WTC11 (cell line): ENCODE measurements at regions not wholly inside any gene's neighbourhood (a gene's known extent, or its start where the extent isn't known, plus 50 kb on each side); places are given as distances from the start of the nearest gene placed in this dataset.

Source experiments
- ATAC-seq: fragments of 200-7000 bp; cut with Tn5 transposase; 2 replicates; pipeline ENCODE4 v1.10.0; 2021; ENCODE audit warnings: mild to moderate bottlenecking, moderate library complexity
- CTCF ChIA-PET: fragments of 300-600 bp; sonication (Branson Sonifier 250); formaldehyde crosslinking; loops from one replicate; lab custom pipeline; 2021; ENCODE audit warnings: antibody characterized with exemption; lab: Charles Lee
- POLR2A ChIA-PET: fragments of 350-600 bp; sonication (Branson Sonifier 250); formaldehyde crosslinking; loops from one replicate; lab custom pipeline; 2021; ENCODE audit warnings: antibody characterized with exemption; lab: Charles Lee
- DNase-seq: peaks from one replicate; pipeline ENCODE4 v3.0.0; 2021; ENCODE audit warnings: low spot score
- H3K27ac Mint-ChIP-seq: 2 replicates; pipeline ENCODE4 v1.8.0; 2021; ENCODE audit warnings: mixed read lengths
- H3K27me3 Mint-ChIP-seq: 2 replicates; pipeline ENCODE4 v1.8.0; 2021; ENCODE audit warnings: low read depth, mild to moderate bottlenecking, moderate library complexity, mixed read lengths
- H3K36me3 Mint-ChIP-seq: 2 replicates; pipeline ENCODE4 v1.8.0; 2021; ENCODE audit warnings: mixed read lengths
- H3K4me1 Mint-ChIP-seq: 2 replicates; pipeline ENCODE4 v1.8.0; 2022; ENCODE audit warnings: mixed read lengths
- H3K4me3 Mint-ChIP-seq: 2 replicates; pipeline ENCODE4 v1.8.0; 2021; ENCODE audit warnings: mild to moderate bottlenecking, moderate library complexity, mixed read lengths
- H3K9me3 Mint-ChIP-seq: 2 replicates; pipeline ENCODE4 v1.8.0; 2021; ENCODE audit warnings: mixed read lengths
- ARID4B ChIP-seq: sonication (generic); formaldehyde crosslinking; IDR thresholded peaks from 2 replicates; pipeline ENCODE4 v1.8.0; 2023; ENCODE audit warnings: missing genetic modification reagents, mild to moderate bottlenecking, borderline replicate concordance
- ATF1 ChIP-seq: sonication (generic); formaldehyde crosslinking; IDR thresholded peaks from 2 replicates; pipeline ENCODE4 v1.8.1; 2023; ENCODE audit warnings: mild to moderate bottlenecking, moderate library complexity, missing genetic modification reagents
- CREB1 ChIP-seq: sonication (generic); formaldehyde crosslinking; IDR thresholded peaks from 2 replicates; pipeline ENCODE4 v1.8.0; 2023; ENCODE audit warnings: mild to moderate bottlenecking, missing genetic modification reagents
- ELF4 ChIP-seq: sonication (generic); formaldehyde crosslinking; IDR thresholded peaks from 2 replicates; pipeline ENCODE4 v1.8.1; 2022; ENCODE audit warnings: low read depth, mild to moderate bottlenecking, moderate library complexity, missing genetic modification reagents
- ESRRA ChIP-seq: sonication (generic); formaldehyde crosslinking; IDR thresholded peaks from 2 replicates; pipeline ENCODE4 v1.8.1; 2022; ENCODE audit warnings: mild to moderate bottlenecking, missing genetic modification reagents, borderline replicate concordance
- JAZF1 ChIP-seq: fragments of 250-450 bp; sonication (Bioruptor Pico); IDR thresholded peaks from 2 replicates; pipeline ENCODE4 v1.9.0; 2021; ENCODE audit warnings: moderate library complexity, mild to moderate bottlenecking, inconsistent platforms
- NFYB ChIP-seq: sonication (generic); formaldehyde crosslinking; conservative IDR thresholded peaks from 2 replicates; pipeline ENCODE4 v1.8.0; 2022; ENCODE audit warnings: low read depth, missing genetic modification reagents
- NR2C2 ChIP-seq: sonication (generic); formaldehyde crosslinking; IDR thresholded peaks from 2 replicates; pipeline ENCODE4 v1.8.0; 2022; ENCODE audit warnings: mild to moderate bottlenecking, missing genetic modification reagents
- TEAD1 ChIP-seq: sonication (generic); formaldehyde crosslinking; IDR thresholded peaks from 2 replicates; pipeline ENCODE4 v1.8.0; 2022; ENCODE audit warnings: mild to moderate bottlenecking, missing genetic modification reagents
- ZMAT4 ChIP-seq: fragments of 250-450 bp; sonication (Bioruptor Pico); IDR thresholded peaks from 2 replicates; pipeline ENCODE4 v1.9.0; 2021; ENCODE audit warnings: mild to moderate bottlenecking
- ZNF219 ChIP-seq: sonication (generic); formaldehyde crosslinking; IDR thresholded peaks from 2 replicates; pipeline ENCODE4 v1.8.0; 2023; ENCODE audit warnings: missing genetic modification reagents, mild to moderate bottlenecking, borderline replicate concordance
- ZNF425 ChIP-seq: fragments of 250-450 bp; sonication (Bioruptor Pico); conservative IDR thresholded peaks from 2 replicates; pipeline ENCODE4 v1.9.0; 2021; ENCODE audit warnings: mild to moderate bottlenecking
- ZNF671 ChIP-seq: fragments of 250-450 bp; sonication (Bioruptor Pico); IDR thresholded peaks from 2 replicates; pipeline ENCODE4 v1.8.0; 2021; ENCODE audit warnings: mild to moderate bottlenecking
- TF ChIP-seq, protein P1 (sequence below): fragments of 250-450 bp; sonication (Bioruptor Pico); IDR thresholded peaks from 2 replicates; pipeline ENCODE4 v1.8.0; 2021; ENCODE audit warnings: mild to moderate bottlenecking
- TF ChIP-seq, protein P2 (sequence below): sonication (generic); formaldehyde crosslinking; IDR thresholded peaks from 2 replicates; pipeline ENCODE4 v1.8.1; 2022; ENCODE audit warnings: mild to moderate bottlenecking, missing genetic modification reagents, moderate library complexity, borderline replicate concordance
- TF ChIP-seq, protein P3 (sequence below): sonication (generic); formaldehyde crosslinking; IDR thresholded peaks from 2 replicates; pipeline ENCODE4 v1.8.1; 2022; ENCODE audit warnings: low read depth, mild to moderate bottlenecking, moderate library complexity, missing genetic modification reagents, borderline replicate concordance
- TF ChIP-seq, protein P4 (sequence below): sonication (generic); formaldehyde crosslinking; IDR thresholded peaks from 2 replicates; pipeline ENCODE4 v1.8.1; 2023; ENCODE audit warnings: mild to moderate bottlenecking, moderate library complexity, missing genetic modification reagents
- TF ChIP-seq, protein P5 (sequence below): sonication (generic); formaldehyde crosslinking; conservative IDR thresholded peaks from 2 replicates; pipeline ENCODE4 v1.8.1; 2023; ENCODE audit warnings: mild to moderate bottlenecking, low read depth, missing genetic modification reagents, moderate library complexity
- TF ChIP-seq, protein P6 (sequence below): sonication (generic); formaldehyde crosslinking; conservative IDR thresholded peaks from 2 replicates; pipeline ENCODE4 v1.8.1; 2022; ENCODE audit warnings: mild to moderate bottlenecking, missing genetic modification reagents
- TF ChIP-seq, protein P7 (sequence below): sonication (generic); formaldehyde crosslinking; IDR thresholded peaks from 2 replicates; pipeline ENCODE4 v1.8.1; 2022; ENCODE audit warnings: mild to moderate bottlenecking, moderate library complexity, missing genetic modification reagents

- TF ChIP-seq JAZF1 (CRISPR knock-in tag) = no peak
- TF ChIP-seq, protein P1, sequence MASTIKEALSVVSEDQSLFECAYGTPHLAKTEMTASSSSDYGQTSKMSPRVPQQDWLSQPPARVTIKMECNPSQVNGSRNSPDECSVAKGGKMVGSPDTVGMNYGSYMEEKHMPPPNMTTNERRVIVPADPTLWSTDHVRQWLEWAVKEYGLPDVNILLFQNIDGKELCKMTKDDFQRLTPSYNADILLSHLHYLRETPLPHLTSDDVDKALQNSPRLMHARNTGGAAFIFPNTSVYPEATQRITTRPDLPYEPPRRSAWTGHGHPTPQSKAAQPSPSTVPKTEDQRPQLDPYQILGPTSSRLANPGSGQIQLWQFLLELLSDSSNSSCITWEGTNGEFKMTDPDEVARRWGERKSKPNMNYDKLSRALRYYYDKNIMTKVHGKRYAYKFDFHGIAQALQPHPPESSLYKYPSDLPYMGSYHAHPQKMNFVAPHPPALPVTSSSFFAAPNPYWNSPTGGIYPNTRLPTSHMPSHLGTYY (CRISPR knock-in tag) = no peak
- TF ChIP-seq ZNF671 (CRISPR knock-in tag) = no peak
- TF ChIP-seq, protein P2, sequence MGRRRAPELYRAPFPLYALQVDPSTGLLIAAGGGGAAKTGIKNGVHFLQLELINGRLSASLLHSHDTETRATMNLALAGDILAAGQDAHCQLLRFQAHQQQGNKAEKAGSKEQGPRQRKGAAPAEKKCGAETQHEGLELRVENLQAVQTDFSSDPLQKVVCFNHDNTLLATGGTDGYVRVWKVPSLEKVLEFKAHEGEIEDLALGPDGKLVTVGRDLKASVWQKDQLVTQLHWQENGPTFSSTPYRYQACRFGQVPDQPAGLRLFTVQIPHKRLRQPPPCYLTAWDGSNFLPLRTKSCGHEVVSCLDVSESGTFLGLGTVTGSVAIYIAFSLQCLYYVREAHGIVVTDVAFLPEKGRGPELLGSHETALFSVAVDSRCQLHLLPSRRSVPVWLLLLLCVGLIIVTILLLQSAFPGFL (CRISPR knock-in tag) = no peak
- TF ChIP-seq NR2C2 (CRISPR knock-in tag) = no peak
- TF ChIP-seq ESRRA (CRISPR knock-in tag) = no peak
- TF ChIP-seq, protein P3, sequence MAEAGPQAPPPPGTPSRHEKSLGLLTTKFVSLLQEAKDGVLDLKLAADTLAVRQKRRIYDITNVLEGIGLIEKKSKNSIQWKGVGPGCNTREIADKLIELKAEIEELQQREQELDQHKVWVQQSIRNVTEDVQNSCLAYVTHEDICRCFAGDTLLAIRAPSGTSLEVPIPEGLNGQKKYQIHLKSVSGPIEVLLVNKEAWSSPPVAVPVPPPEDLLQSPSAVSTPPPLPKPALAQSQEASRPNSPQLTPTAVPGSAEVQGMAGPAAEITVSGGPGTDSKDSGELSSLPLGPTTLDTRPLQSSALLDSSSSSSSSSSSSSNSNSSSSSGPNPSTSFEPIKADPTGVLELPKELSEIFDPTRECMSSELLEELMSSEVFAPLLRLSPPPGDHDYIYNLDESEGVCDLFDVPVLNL (CRISPR knock-in tag) = no peak
- TF ChIP-seq, protein P4, sequence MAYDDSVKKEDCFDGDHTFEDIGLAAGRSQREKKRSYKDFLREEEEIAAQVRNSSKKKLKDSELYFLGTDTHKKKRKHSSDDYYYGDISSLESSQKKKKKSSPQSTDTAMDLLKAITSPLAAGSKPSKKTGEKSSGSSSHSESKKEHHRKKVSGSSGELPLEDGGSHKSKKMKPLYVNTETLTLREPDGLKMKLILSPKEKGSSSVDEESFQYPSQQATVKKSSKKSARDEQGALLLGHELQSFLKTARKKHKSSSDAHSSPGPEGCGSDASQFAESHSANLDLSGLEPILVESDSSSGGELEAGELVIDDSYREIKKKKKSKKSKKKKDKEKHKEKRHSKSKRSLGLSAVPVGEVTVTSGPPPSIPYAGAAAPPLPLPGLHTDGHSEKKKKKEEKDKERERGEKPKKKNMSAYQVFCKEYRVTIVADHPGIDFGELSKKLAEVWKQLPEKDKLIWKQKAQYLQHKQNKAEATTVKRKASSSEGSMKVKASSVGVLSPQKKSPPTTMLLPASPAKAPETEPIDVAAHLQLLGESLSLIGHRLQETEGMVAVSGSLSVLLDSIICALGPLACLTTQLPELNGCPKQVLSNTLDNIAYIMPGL (CRISPR knock-in tag) = no peak
- TF ChIP-seq NFYB (CRISPR knock-in tag) = no peak
- TF ChIP-seq ARID4B (CRISPR knock-in tag) = no peak
These were observed 66.8 kb upstream of the CBLN4 start (continued) for GRCh38 chr20:56072165-56072564.

DNA sequence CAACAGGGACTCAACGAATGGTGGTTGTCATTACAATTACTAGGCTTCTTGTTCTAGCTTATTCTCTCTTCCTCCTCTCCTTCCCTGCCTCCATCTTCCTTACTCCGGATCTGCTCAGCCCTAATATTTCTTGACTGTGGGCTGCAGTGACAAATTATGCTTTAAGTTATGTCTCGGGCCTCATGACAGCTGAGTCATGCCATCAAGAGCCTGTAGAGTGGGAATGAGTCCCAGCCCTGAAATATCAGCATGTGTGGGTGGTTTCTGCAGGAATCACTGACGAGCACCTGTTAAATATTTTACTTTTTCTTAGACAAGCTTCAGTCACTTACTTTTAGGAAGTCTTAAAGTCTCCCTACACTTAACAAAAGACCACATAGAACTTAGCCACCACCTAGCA is 83.1 kb upstream of the CBLN4 start:
- no peak for DNase-seq
- H3K4me1 Mint-ChIP-seq = no peaks in the 10 kb centered on the region
- H3K27me3 Mint-ChIP-seq = peaks cover 13% of the 10 kb centered on the region
- H3K27ac Mint-ChIP-seq = no peak overlapping the region
- peaks cover 88% of the 10 kb centered on the region for H3K9me3 Mint-ChIP-seq
- ChIA-PET POLR2A (no interaction called here), CTCF (no interaction called here)
- H3K36me3 Mint-ChIP-seq = peaks cover 68% of the 10 kb centered on the region
- H3K4me3 Mint-ChIP-seq = no peak overlapping the region
- ATAC-seq = no peak
- TF ChIP-seq ZNF219 (CRISPR knock-in tag) (no peak), ZMAT4 (no peak), ZNF425 (CRISPR knock-in tag) (no peak), ELF4 (CRISPR knock-in tag) (no peak), ATF1 (CRISPR knock-in tag) (no peak), CREB1 (CRISPR knock-in tag) (no peak), TEAD1 (CRISPR knock-in tag) (no peak)
- TF ChIP-seq, protein P5, sequence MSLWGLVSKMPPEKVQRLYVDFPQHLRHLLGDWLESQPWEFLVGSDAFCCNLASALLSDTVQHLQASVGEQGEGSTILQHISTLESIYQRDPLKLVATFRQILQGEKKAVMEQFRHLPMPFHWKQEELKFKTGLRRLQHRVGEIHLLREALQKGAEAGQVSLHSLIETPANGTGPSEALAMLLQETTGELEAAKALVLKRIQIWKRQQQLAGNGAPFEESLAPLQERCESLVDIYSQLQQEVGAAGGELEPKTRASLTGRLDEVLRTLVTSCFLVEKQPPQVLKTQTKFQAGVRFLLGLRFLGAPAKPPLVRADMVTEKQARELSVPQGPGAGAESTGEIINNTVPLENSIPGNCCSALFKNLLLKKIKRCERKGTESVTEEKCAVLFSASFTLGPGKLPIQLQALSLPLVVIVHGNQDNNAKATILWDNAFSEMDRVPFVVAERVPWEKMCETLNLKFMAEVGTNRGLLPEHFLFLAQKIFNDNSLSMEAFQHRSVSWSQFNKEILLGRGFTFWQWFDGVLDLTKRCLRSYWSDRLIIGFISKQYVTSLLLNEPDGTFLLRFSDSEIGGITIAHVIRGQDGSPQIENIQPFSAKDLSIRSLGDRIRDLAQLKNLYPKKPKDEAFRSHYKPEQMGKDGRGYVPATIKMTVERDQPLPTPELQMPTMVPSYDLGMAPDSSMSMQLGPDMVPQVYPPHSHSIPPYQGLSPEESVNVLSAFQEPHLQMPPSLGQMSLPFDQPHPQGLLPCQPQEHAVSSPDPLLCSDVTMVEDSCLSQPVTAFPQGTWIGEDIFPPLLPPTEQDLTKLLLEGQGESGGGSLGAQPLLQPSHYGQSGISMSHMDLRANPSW (CRISPR knock-in tag) = no peak
- TF ChIP-seq, protein P6, sequence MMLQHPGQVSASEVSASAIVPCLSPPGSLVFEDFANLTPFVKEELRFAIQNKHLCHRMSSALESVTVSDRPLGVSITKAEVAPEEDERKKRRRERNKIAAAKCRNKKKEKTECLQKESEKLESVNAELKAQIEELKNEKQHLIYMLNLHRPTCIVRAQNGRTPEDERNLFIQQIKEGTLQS (CRISPR knock-in tag) = no peak
- TF ChIP-seq, protein P7, sequence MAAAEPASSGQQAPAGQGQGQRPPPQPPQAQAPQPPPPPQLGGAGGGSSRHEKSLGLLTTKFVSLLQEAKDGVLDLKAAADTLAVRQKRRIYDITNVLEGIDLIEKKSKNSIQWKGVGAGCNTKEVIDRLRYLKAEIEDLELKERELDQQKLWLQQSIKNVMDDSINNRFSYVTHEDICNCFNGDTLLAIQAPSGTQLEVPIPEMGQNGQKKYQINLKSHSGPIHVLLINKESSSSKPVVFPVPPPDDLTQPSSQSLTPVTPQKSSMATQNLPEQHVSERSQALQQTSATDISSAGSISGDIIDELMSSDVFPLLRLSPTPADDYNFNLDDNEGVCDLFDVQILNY (CRISPR knock-in tag) = no peak
